ENCODE measurements at regions not wholly inside any gene's neighbourhood (a gene's known extent, or its start where the extent isn't known, plus 50 kb on each side); places are given as distances from the start of the nearest gene placed in this dataset.

DNA sequence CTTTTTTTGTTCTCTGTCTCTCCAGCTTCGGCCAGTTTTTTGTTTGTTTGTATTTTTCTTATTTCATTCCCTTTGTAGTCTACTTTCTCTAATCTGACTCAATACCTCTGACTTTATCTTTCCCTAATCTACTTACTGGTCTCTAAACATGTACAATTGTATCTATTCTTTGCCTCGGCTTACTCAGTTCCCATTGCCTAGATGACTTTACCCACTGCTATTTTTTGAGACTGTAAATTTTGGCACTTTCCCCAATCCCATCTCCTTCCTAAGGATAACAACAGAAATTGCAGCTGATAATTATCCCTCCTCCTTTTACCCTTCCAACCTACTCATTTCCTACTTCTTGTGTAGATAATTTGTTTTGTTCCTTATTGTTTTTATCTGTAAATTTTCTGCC is 511.1 kb downstream of the RPL10L start (continued):
- TF ChIP-seq, protein P1, sequence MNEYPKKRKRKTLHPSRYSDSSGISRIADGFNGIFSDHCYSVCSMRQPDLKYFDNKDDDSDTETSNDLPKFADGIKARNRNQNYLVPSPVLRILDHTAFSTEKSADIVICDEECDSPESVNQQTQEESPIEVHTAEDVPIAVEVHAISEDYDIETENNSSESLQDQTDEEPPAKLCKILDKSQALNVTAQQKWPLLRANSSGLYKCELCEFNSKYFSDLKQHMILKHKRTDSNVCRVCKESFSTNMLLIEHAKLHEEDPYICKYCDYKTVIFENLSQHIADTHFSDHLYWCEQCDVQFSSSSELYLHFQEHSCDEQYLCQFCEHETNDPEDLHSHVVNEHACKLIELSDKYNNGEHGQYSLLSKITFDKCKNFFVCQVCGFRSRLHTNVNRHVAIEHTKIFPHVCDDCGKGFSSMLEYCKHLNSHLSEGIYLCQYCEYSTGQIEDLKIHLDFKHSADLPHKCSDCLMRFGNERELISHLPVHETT (CRISPR knock-in tag; conservative IDR thresholded peaks at IDR 0.05 in 1 of 2, IDR thresholded peaks at IDR 0.05 in 1 of 2): no peak
- no peak for TF ChIP-seq POLR2B (IDR thresholded peaks at IDR 0.05; ENCODE audit: low read depth, partially characterized antibody)
- no peak for TF ChIP-seq MCM7 (IDR thresholded peaks at IDR 0.05)
- no peak for TF ChIP-seq NFE2 (IDR thresholded peaks at IDR 0.05; ENCODE audit: low read depth)
- no peak for TF ChIP-seq KAT8 (IDR thresholded peaks at IDR 0.05; ENCODE audit: low read depth)

DNA sequence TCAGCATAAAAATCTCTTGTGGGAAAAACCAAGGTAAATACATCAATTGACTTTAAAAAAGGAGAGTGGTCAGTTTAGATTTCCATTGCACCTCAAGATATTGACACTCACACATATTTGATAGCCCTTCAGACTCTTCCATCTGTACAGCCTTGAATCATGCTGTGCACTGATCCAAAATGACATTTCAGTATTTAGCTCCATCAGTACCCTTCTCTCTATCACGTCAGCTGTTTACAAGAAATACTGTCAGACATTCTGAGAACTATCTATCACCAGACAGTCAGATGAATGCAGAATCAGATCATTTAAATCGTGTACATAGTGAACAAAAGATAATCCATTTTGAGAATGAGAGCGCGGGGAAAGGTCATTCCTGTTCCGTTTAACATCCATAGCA is 511.9 kb downstream of the RPL10L start:
- Histone ChIP-seq H3K27ac (ENCODE audit: extremely low read depth, low read depth, low read length) (no peak overlapping the region), H3K79me2 (ENCODE audit: control insufficient read depth, insufficient read depth, low read length) (no peaks in the 10 kb centered on the region), H3K36me3 (ENCODE audit: control insufficient read depth, insufficient read depth, low read length) (no peaks in the 10 kb centered on the region), H3K9me1 (ENCODE audit: control insufficient read depth, insufficient read depth, low read length) (no peaks in the 10 kb centered on the region), H3K9me3 (replicated peaks; ENCODE audit: control insufficient read depth, insufficient read depth, low read depth, low read length) (no peaks in the 10 kb centered on the region), H3K4me3 (no peak overlapping the region), H3K9ac (ENCODE audit: insufficient read depth in 1 of 2, low read depth in 2 of 2, low read length in 2 of 2) (no peak overlapping the region), H4K20me1 (replicated peaks; ENCODE audit: control insufficient read depth, insufficient read depth, low read length) (no peaks in the 10 kb centered on the region), H3K4me1 (replicated peaks in 1 of 2; ENCODE audit: control insufficient read depth in 2 of 2, insufficient read depth in 2 of 2, low read length in 2 of 2) (no peaks in the 10 kb centered on the region), H3K4me2 (ENCODE audit: insufficient read depth, low read length) (no peak overlapping the region), H3K27me3 (ENCODE audit: control insufficient read depth in 2 of 2, insufficient read depth in 2 of 2, low read length in 2 of 2) (no peaks in the 10 kb centered on the region), H2AFZ (ENCODE audit: low read depth, low read length) (no peak overlapping the region)
- no peak for DNase-seq (ENCODE audit: extremely low read depth in 1 of 4, low spot score in 3 of 4)
- ChIA-PET POLR2A (no interaction called here), CTCF (ENCODE audit: low intra/inter-chr PET ratio) (no interaction called here)
- BruUV-seq (replicated peaks): no TSS peak
- no peak for FAIRE-seq
- no peak for TF ChIP-seq RNF2 (IDR thresholded peaks at IDR 0.05)
- no peak for TF ChIP-seq KHSRP (IDR thresholded peaks at IDR 0.05)
- TF ChIP-seq ZSCAN32 (CRISPR knock-in tag; IDR thresholded peaks at IDR 0.05): no peak
- no peak for TF ChIP-seq HSF4 (CRISPR knock-in tag; IDR thresholded peaks at IDR 0.05; ENCODE audit: borderline replicate concordance)
- TF ChIP-seq, protein P2, sequence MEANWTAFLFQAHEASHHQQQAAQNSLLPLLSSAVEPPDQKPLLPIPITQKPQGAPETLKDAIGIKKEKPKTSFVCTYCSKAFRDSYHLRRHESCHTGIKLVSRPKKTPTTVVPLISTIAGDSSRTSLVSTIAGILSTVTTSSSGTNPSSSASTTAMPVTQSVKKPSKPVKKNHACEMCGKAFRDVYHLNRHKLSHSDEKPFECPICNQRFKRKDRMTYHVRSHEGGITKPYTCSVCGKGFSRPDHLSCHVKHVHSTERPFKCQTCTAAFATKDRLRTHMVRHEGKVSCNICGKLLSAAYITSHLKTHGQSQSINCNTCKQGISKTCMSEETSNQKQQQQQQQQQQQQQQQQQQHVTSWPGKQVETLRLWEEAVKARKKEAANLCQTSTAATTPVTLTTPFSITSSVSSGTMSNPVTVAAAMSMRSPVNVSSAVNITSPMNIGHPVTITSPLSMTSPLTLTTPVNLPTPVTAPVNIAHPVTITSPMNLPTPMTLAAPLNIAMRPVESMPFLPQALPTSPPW (CRISPR knock-in tag; IDR thresholded peaks at IDR 0.05): no peak
- TF ChIP-seq NRF1 (conservative IDR thresholded peaks at IDR 0.05 in 1 of 2, IDR thresholded peaks at IDR 0.05 in 1 of 2): no peak
- no peak for TF ChIP-seq RBM14 (IDR thresholded peaks at IDR 0.05; ENCODE audit: borderline replicate concordance, insufficient read depth, low read depth, low read length)
- TF ChIP-seq HCFC1 (IDR thresholded peaks at IDR 0.05; ENCODE audit: low read depth, low read length): no peak
- TF ChIP-seq, protein P3, sequence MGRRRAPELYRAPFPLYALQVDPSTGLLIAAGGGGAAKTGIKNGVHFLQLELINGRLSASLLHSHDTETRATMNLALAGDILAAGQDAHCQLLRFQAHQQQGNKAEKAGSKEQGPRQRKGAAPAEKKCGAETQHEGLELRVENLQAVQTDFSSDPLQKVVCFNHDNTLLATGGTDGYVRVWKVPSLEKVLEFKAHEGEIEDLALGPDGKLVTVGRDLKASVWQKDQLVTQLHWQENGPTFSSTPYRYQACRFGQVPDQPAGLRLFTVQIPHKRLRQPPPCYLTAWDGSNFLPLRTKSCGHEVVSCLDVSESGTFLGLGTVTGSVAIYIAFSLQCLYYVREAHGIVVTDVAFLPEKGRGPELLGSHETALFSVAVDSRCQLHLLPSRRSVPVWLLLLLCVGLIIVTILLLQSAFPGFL (CRISPR knock-in tag; IDR thresholded peaks at IDR 0.05): no peak
- TF ChIP-seq PRPF4 (IDR thresholded peaks at IDR 0.05; ENCODE audit: insufficient read depth, low read depth, low read length, poor library complexity, severe bottlenecking): no peak
- TF ChIP-seq, protein P4, sequence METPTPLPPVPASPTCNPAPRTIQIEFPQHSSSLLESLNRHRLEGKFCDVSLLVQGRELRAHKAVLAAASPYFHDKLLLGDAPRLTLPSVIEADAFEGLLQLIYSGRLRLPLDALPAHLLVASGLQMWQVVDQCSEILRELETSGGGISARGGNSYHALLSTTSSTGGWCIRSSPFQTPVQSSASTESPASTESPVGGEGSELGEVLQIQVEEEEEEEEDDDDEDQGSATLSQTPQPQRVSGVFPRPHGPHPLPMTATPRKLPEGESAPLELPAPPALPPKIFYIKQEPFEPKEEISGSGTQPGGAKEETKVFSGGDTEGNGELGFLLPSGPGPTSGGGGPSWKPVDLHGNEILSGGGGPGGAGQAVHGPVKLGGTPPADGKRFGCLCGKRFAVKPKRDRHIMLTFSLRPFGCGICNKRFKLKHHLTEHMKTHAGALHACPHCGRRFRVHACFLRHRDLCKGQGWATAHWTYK (CRISPR knock-in tag; IDR thresholded peaks at IDR 0.05): no peak
- 0% methylated on average over 5 of the region's 5 CpGs for WGBS (ENCODE audit: insufficient coverage, low coverage, missing lambda C conversion rate)
- no peak for ATAC-seq
- intact Hi-C loops (cut with micrococcal nuclease): no loop called here
- in situ Hi-C loops (cut with MboI): no loop called here
